HL-60 (cell line): ENCODE measurements at regions not wholly inside any gene's neighbourhood (a gene's known extent, or its start where the extent isn't known, plus 50 kb on each side); places are given as distances from the start of the nearest gene placed in this dataset.

Experiments used
- DNase-seq, 2 experiments: peaks; one replicate each; pipeline ENCODE4 v3.0.0-alpha.2; 2010 to 2020; ENCODE audit warnings: low read depth in 1 of 2, low spot score in 1 of 2
- H3K27ac ChIP-seq: fragments of 250-450 bp; sonication (Bioruptor Pico); replicated peaks from 2 replicates; pipeline ENCODE4 v1.5.1; 2020; ENCODE audit warnings: mild to moderate bottlenecking, moderate library complexity
- H3K27me3 ChIP-seq: fragments of 250-450 bp; sonication (Bioruptor Pico); 2 replicates; pipeline ENCODE4 v1.5.1; 2021; ENCODE audit warnings: mild to moderate bottlenecking, moderate library complexity; ENCODE audit not compliant: insufficient read depth, poor library complexity, severe bottlenecking
- H3K4me3 ChIP-seq: replicated peaks from 2 replicates; pipeline ENCODE4 v1.5.1; 2011; ENCODE audit warnings: mild to moderate bottlenecking, control low read depth, low read length; ENCODE audit not compliant: insufficient read depth
- CTCF ChIP-seq: IDR thresholded peaks from one replicate; pipeline ENCODE4 v1.5.1; 2011; ENCODE audit warnings: low read length, control low read depth, inconsistent platforms; ENCODE audit not compliant: insufficient read depth
- GABPA ChIP-seq: IDR thresholded peaks from 2 replicates; pipeline ENCODE4 v1.6.1; 2012; ENCODE audit warnings: low read depth
- POLR2AphosphoS5 ChIP-seq: IDR thresholded peaks from 2 replicates; pipeline ENCODE4 v1.6.1; 2012; ENCODE audit warnings: low read depth
- REST ChIP-seq: IDR thresholded peaks from 2 replicates; pipeline ENCODE4 v1.6.1; 2012; ENCODE audit warnings: low read depth; ENCODE audit not compliant: insufficient replicate concordance
- SPI1 ChIP-seq: IDR thresholded peaks from 2 replicates; pipeline ENCODE4 v1.6.1; 2012; ENCODE audit warnings: low read depth, mild to moderate bottlenecking, borderline replicate concordance

GRCh38 chr10:28215930-28216329 is 86.9 kb downstream of the MPP7 start:
- DNase-seq, result no peak
- no peak overlapping the region for H3K4me3 ChIP-seq
- TF ChIP-seq CTCF (no peak), REST (no peak), GABPA (no peak), POLR2AphosphoS5 (no peak), SPI1 (no peak)
- H3K27me3 ChIP-seq, result no peaks in the 10 kb centered on the region
- H3K27ac ChIP-seq, result no peak overlapping the region

GRCh38 chr10:28214219-28214618 is 88.6 kb downstream of the MPP7 start:
- TF ChIP-seq SPI1 (no peak), CTCF (no peak), REST (no peak), GABPA (no peak), POLR2AphosphoS5 (no peak)
- no peak for DNase-seq

DNA sequence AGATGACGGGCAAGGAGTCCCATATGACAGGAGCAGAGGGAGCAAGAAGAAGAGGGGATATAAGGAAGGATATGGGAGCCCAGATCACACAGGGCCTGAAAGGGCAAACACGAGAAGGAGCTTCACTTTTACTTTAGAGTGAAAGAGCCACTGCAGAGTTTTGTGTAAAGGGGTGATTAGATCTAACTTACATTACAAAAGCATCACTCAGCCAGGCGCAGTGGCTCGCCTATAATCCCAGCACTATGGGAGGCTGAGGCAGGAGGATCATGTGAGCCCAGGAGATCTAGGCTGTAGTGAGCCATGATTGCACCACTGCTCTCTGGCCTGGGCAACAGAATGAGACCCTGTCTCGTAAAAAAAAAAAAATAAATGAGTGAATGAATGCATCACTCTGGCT is 91.1 kb downstream of the MPP7 start:
- DNase-seq, result no peak
- Histone ChIP-seq H3K4me3 (no peak overlapping the region), H3K27me3 (no peaks in the 10 kb centered on the region), H3K27ac (no peak overlapping the region)
- TF ChIP-seq REST (no peak), POLR2AphosphoS5 (no peak), SPI1 (no peak), GABPA (no peak), CTCF (no peak)

More at GRCh38 chr10:28214219-28214618, 88.6 kb downstream of the MPP7 start:
- no peak overlapping the region for H3K4me3 ChIP-seq
- no peak overlapping the region for H3K27ac ChIP-seq
- no peaks in the 10 kb centered on the region for H3K27me3 ChIP-seq
